GM12865 (cell line): ENCODE measurements at regions not wholly inside any gene's neighbourhood (a gene's known extent, or its start where the extent isn't known, plus 50 kb on each side); places are given as distances from the start of the nearest gene placed in this dataset.
"Not testable (repeated sequence)": the region's sequence is repeated elsewhere in the genome, so short reads cannot be mapped to it uniquely, and the experiment has no call there.

Source experiments
- DNase-seq: peaks from one replicate; pipeline ENCODE4 v3.0.0; 2010; ENCODE audit warnings: low read depth
- H3K4me3 ChIP-seq: 2 replicates; pipeline ENCODE4 v1.5.1; 2011; ENCODE audit warnings: mild to moderate bottlenecking, low read depth, low read length, control low read depth
- CTCF ChIP-seq: IDR thresholded peaks from 2 replicates; pipeline ENCODE4 v1.5.1; 2011; ENCODE audit warnings: low read length, control low read depth, low read depth, inconsistent platforms; ENCODE audit not compliant: insufficient read depth; ENCODE audit errors: missing control alignments

DNA sequence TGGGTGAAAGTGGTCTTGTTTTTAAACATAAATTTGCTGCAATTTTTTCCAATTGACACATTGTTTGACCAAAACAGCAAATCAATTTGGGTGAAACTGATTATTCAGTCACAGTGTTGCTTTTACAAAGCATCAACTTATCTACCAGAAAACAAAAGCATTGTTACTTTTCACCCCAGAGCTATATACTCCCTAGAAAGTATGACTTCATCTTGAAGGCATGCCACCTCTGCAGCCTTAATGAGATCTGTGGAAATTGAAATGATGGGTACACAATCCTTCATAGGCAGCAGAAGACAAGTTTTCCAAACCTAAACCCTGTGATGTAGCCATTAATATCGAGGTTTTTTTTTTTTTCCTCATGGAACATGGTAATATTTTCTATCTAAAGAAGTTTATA lies 615.9 kb downstream of the CHSY3 start:
- TF ChIP-seq CTCF: no peak
- no peak for DNase-seq

DNA sequence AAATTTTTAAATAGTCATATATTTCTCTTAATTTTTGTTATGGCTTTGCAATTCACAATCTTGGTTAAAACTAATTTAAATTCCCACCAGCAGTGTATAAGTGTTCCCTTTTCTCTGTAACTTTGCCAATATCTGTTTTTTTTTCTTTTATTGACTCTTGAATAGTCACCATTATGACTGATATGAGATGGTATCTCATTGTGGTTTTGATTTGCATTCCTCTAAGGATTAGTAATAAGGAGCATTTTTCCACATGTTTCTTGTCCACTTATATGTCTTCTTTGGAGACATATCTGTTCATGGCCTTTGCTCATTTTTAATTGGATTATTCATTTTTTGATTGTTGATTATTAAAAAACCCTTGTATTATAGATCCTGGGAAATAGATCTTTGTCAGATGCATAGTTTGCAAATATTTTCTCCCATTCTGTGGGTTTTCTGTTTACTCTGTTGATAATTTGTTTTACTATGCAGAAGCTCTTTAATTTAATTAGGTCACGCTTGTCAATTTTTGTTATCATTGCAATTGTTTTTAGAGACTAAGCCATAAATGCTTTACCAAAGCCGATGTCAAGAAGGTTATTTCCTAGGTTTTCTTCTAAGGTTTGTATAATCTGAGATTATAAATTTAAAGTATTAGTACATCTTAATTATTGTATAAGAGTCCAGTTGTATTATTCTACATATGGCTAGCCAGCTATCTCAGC lies 610.9 kb downstream of the CHSY3 start:
- no peak for TF ChIP-seq CTCF
- no peak for DNase-seq
- no peak overlapping the region for H3K4me3 ChIP-seq

More for the DNA sequence above, 615.9 kb downstream of the CHSY3 start:
- no peak overlapping the region for H3K4me3 ChIP-seq

DNA sequence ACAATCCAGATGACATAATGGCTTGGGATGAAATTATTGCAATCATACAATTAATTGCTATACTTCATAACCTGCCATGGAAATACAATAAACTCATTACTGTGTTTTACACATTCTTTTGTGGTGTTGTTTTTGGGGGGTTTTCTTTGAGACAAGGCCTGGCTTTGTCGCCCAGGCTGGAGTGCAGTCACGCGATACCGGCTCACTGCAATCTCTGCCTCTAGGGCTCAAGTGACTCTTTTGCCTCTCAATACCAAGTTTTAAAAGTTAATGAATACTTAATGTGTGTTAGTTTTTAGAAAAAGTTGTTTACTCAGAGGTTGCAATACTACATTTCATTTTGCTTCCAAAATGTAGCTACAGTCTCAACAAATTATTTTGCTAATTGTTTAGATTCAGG lies 598.4 kb downstream of the CHSY3 start:
- no peak for TF ChIP-seq CTCF

GRCh38 chr5:130501151-130501865 lies 597.0 kb downstream of the CHSY3 start:
- no peak for DNase-seq

More for the DNA sequence above, 598.4 kb downstream of the CHSY3 start:
- DNase-seq: no peak
- H3K4me3 ChIP-seq: no peak overlapping the region

DNA sequence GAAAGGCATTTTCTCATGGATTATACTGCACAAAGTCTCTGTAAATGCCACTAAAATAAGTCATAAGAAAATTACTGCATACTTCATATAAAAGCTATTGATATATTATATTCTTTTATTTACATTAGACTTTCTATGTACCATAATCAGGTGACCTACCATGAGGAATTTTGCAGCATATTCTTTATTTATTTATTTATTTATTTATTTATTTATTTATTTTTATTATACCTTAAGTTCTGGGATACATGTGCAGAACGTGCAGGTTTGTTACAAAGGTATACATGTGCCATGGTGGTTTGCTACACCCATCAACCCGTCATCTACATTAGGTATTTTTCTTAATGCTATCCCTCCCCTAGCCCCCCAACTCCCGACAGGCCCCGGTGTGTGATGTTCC lies 596.2 kb downstream of the CHSY3 start:
- H3K4me3 ChIP-seq, DNase-seq: not testable (repeated sequence)

More at GRCh38 chr5:130501151-130501865, 597.0 kb downstream of the CHSY3 start:
- no peak overlapping the region for H3K4me3 ChIP-seq
- no peak for TF ChIP-seq CTCF

DNA sequence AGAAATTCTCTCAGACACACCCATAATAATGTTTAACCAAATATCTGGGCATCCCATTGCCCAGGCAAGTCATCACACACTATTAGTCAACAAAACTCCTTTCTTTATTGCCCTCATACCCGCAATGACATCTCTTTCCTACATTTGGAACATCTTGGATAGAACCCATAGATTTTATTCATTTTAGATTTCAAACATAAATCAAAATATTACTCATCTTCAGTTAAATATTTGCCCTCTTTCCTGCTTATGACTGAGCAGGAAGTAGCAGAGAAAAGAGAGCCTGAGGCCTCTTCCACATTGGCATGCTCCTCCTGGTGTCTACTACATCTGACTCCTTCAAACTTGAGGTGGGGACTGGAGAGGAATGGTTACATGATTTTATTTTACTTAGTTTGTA lies 592.0 kb downstream of the CHSY3 start:
- no peak for TF ChIP-seq CTCF
- DNase-seq: no peak
- H3K4me3 ChIP-seq: no peak overlapping the region

GRCh38 chr5:130488252-130488651 lies 584.0 kb downstream of the CHSY3 start:
- H3K4me3 ChIP-seq: no peak overlapping the region
- TF ChIP-seq CTCF: no peak
- no peak for DNase-seq
